Caco-2 (cell line): ENCODE measurements at regions not wholly inside any gene's neighbourhood (a gene's known extent, or its start where the extent isn't known, plus 50 kb on each side); places are given as distances from the start of the nearest gene placed in this dataset.

Source experiments
- BruUV-seq: library from RNA; stranded (reverse); fragments of 400-500 nt; replicated peaks from 2 replicates; lab custom pipeline; 2021; lab: Mats Ljungman, UMichigan
- CTCF ChIA-PET: fragments of 300-600 bp; sonication (Branson Sonifier 250); formaldehyde crosslinking; loops from one replicate; lab custom pipeline; 2022; ENCODE audit warnings: antibody characterized with exemption; lab: Charles Lee
- POLR2A ChIA-PET: fragments of 300-600 bp; sonication (Branson Sonifier 250); formaldehyde crosslinking; loops from one replicate; lab custom pipeline; 2022; ENCODE audit warnings: antibody characterized with exemption; lab: Charles Lee
- DNase-seq, 2 experiments: peaks; one replicate each; pipeline versions ENCODE4 v3.0.0 to v3.0.0-alpha.2; 2020 to 2022
- H3K27me3 ChIP-seq: replicated peaks from 2 replicates; pipeline ENCODE4 v1.6.0; 2011; ENCODE audit warnings: low read length; ENCODE audit not compliant: control insufficient read depth, insufficient read depth
- H3K36me3 ChIP-seq: 2 replicates; pipeline ENCODE4 v1.5.1; 2011; ENCODE audit warnings: low read length; ENCODE audit not compliant: control insufficient read depth, insufficient read depth
- H3K4me1 ChIP-seq: fragments of 250-450 bp; sonication (Bioruptor Pico); 2 replicates; pipeline ENCODE4 v1.5.1; 2020; ENCODE audit warnings: mild to moderate bottlenecking
- H3K4me3 ChIP-seq: 2 replicates; pipeline ENCODE4 v1.5.1; 2011; ENCODE audit warnings: low read depth, mild to moderate bottlenecking, control low read depth, low read length
- H3K9me3 ChIP-seq: fragments of 250-450 bp; sonication (Bioruptor Pico); 2 replicates; pipeline ENCODE4 v1.5.1; 2020; ENCODE audit warnings: mild to moderate bottlenecking, moderate library complexity
- H3K27ac Mint-ChIP-seq: one replicate; pipeline ENCODE4 v1.8.0; 2022; ENCODE audit warnings: mixed read lengths; ENCODE audit not compliant: unreplicated experiment
- H3K27me3 Mint-ChIP-seq: one replicate; pipeline ENCODE4 v1.8.0; 2022; ENCODE audit warnings: mixed read lengths; ENCODE audit not compliant: insufficient read depth, unreplicated experiment
- H3K36me3 Mint-ChIP-seq: one replicate; pipeline ENCODE4 v1.8.0; 2022; ENCODE audit warnings: mild to moderate bottlenecking, mixed read lengths; ENCODE audit not compliant: insufficient read depth, unreplicated experiment
- H3K4me1 Mint-ChIP-seq: one replicate; pipeline ENCODE4 v1.8.0; 2022; ENCODE audit warnings: low read depth, mixed read lengths; ENCODE audit not compliant: unreplicated experiment
- H3K4me3 Mint-ChIP-seq: one replicate; pipeline ENCODE4 v1.8.0; 2022; ENCODE audit warnings: mild to moderate bottlenecking, moderate library complexity, mixed read lengths; ENCODE audit not compliant: unreplicated experiment
- H3K9me3 Mint-ChIP-seq: one replicate; pipeline ENCODE4 v1.8.0; 2022; ENCODE audit warnings: mixed read lengths; ENCODE audit not compliant: unreplicated experiment
- intact Hi-C: fragments of 100-400 bp; cut with micrococcal nuclease; formaldehyde crosslinking; loops from one replicate; pipeline ENCODE4 v1.10.0; 2022; ENCODE audit not compliant: unreplicated experiment
- TF ChIP-seq, protein P1 (sequence below), 2 experiments: fragments of 200-600 bp in 1 of 2; IDR thresholded peaks; 1 replicate in 1 of 2; 2 replicates in 1 of 2; pipeline versions ENCODE4 v1.5.1 to v1.8.0; 2011 to 2022; ENCODE audit warnings: antibody characterized with exemption in 1 of 2, control low read depth in 1 of 2, inconsistent platforms in 1 of 2, low read depth in 1 of 2, low read length in 1 of 2, mild to moderate bottlenecking in 1 of 2, moderate library complexity in 1 of 2; ENCODE audit not compliant: insufficient read depth in 1 of 2, severe bottlenecking in 1 of 2, unreplicated experiment in 1 of 2

DNA sequence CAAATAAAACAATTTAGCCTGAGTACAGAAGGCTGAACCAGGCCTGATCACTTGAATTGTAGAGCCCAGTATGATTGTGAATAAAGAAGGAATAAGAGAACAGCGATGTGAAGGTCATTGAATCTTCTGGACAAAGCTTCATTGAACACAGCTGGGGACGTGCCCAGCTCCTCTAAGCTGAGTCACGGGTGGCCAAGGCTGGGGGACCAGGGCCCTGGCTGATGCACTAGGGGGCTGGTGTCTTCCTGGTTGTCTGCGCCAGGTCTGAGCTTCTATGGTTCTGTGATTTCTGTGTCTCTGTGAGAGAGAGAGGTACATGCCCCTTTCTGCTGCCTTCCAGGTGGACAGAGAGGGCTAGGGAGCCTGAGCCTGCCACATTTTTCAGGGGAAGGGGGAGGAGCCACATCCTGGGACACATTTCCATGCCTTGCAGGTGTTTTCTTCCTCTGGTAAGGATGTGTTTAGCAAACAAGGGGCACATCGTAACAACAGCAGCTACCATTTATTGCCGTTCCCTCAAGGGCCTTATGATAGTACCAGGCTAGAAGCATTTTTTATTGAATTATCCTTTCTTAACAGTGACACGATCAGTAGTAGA lies 135.7 kb downstream of the C11orf91 start:
- Histone ChIP-seq H3K27me3 (no peaks in the 10 kb centered on the region), H3K4me3 (no peak overlapping the region), H3K9me3 (no peaks in the 10 kb centered on the region), H3K4me1 (no peaks in the 10 kb centered on the region), H3K36me3 (no peaks in the 10 kb centered on the region; the same call in 1 of the 2 replicates)
- no peak for DNase-seq
- no peak overlapping the region for H3K4me3 Mint-ChIP-seq
- intact Hi-C loops, result no loop called here
- no TSS peak for BruUV-seq
- H3K36me3 Mint-ChIP-seq, result no peaks in the 10 kb centered on the region
- no peaks in the 10 kb centered on the region for H3K9me3 Mint-ChIP-seq
- no peak overlapping the region for H3K27ac Mint-ChIP-seq
- ChIA-PET POLR2A (no interaction called here), CTCF (interaction anchor here (0.7 kb wide), 1 partner anchor 12 kb away, joined by 4 read pairs; no protein-coding TSS in a partner anchor)
- no peaks in the 10 kb centered on the region for H3K4me1 Mint-ChIP-seq
- TF ChIP-seq, protein P1, sequence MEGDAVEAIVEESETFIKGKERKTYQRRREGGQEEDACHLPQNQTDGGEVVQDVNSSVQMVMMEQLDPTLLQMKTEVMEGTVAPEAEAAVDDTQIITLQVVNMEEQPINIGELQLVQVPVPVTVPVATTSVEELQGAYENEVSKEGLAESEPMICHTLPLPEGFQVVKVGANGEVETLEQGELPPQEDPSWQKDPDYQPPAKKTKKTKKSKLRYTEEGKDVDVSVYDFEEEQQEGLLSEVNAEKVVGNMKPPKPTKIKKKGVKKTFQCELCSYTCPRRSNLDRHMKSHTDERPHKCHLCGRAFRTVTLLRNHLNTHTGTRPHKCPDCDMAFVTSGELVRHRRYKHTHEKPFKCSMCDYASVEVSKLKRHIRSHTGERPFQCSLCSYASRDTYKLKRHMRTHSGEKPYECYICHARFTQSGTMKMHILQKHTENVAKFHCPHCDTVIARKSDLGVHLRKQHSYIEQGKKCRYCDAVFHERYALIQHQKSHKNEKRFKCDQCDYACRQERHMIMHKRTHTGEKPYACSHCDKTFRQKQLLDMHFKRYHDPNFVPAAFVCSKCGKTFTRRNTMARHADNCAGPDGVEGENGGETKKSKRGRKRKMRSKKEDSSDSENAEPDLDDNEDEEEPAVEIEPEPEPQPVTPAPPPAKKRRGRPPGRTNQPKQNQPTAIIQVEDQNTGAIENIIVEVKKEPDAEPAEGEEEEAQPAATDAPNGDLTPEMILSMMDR (IDR thresholded peaks at IDR 0.05; ENCODE audit: insufficient read depth in 1 of 2, low read depth in 1 of 2, low read length in 1 of 2, severe bottlenecking in 1 of 2, unreplicated experiment in 1 of 2), result no peak
- H3K27me3 Mint-ChIP-seq, result peaks cover 23% of the 10 kb centered on the region

DNA sequence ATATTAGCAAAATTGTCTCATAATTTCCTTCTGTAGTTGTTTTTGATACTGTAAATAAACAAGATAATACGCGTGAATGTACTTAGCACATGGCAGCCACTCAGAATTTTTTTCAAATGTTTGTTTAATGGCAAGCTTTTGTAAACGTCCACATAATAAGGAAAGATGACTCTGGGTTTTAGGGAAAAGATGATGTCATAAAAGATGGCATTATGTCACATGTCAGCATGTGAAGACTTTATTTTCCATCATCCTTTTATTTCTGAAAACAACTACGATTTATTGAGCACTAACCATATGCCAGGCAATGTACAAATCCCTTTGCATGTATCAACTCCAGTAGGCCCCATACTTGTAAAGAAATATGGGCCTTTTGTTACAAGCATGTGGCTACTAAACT lies 139.9 kb downstream of the C11orf91 start:
- Mint-ChIP-seq H3K36me3 (no peaks in the 10 kb centered on the region), H3K4me3 (no peak overlapping the region), H3K27ac (no peak overlapping the region), H3K4me1 (no peaks in the 10 kb centered on the region), H3K27me3 (peaks cover 18% of the 10 kb centered on the region), H3K9me3 (no peaks in the 10 kb centered on the region)
- ChIA-PET CTCF (no interaction called here), POLR2A (no interaction called here)
- no peak overlapping the region for H3K4me3 ChIP-seq
- H3K4me1 ChIP-seq, result no peaks in the 10 kb centered on the region
- no peak for DNase-seq
- TF ChIP-seq, protein P1 (IDR thresholded peaks at IDR 0.05; ENCODE audit: insufficient read depth in 1 of 2, low read depth in 1 of 2, low read length in 1 of 2, severe bottlenecking in 1 of 2, unreplicated experiment in 1 of 2), result no peak
- no peaks in the 10 kb centered on the region for H3K36me3 ChIP-seq
- BruUV-seq, result no TSS peak
- intact Hi-C loops, result no loop called here
- no peaks in the 10 kb centered on the region for H3K9me3 ChIP-seq
- H3K27me3 ChIP-seq, result no peaks in the 10 kb centered on the region

DNA sequence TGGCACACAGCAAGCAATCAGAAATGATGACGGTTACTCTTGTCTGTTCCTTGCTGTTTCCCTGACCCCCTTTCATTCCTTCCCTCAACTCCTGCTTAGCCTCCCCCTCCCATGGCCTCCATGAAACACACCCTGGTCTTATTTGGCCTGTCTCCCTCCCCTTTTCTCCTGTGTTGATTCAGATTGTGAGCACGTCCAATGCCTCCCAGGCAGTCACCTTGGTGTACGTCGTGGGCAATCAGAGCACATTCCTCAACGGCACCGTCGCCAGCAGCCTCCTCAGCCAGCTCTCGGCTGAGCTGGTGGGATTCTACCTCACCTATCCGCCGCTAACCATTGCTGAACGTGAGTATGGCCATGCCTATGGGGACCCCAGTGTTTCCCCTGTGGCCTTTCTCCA lies 141.1 kb downstream of the C11orf91 start:
- Histone ChIP-seq H3K9me3 (no peaks in the 10 kb centered on the region), H3K36me3 (no peaks in the 10 kb centered on the region), H3K4me1 (no peaks in the 10 kb centered on the region), H3K27me3 (no peaks in the 10 kb centered on the region), H3K4me3 (no peak overlapping the region)
- Mint-ChIP-seq H3K9me3 (no peaks in the 10 kb centered on the region), H3K4me3 (no peak overlapping the region), H3K27ac (no peak overlapping the region), H3K36me3 (no peaks in the 10 kb centered on the region), H3K4me1 (no peaks in the 10 kb centered on the region), H3K27me3 (peaks cover 21% of the 10 kb centered on the region)
- DNase-seq, result no peak
- POLR2A ChIA-PET, result no interaction called here
- BruUV-seq, result no TSS peak
- TF ChIP-seq, protein P1 (IDR thresholded peaks at IDR 0.05; ENCODE audit: insufficient read depth in 1 of 2, low read depth in 1 of 2, low read length in 1 of 2, severe bottlenecking in 1 of 2, unreplicated experiment in 1 of 2), result no peak
- intact Hi-C loops, result no loop called here
- CTCF ChIA-PET, result no interaction called here
